Neural cell (in vitro differentiated cells): ENCODE measurements at regions not wholly inside any gene's neighbourhood (a gene's known extent, or its start where the extent isn't known, plus 50 kb on each side); places are given as distances from the start of the nearest gene placed in this dataset.

ENCODE experiments used
- EP300 ChIP-seq: fragments of 450-650 bp; conservative IDR thresholded peaks from 2 replicates; pipeline ENCODE4 v1.6.1; 2014; ENCODE audit warnings: antibody characterized with exemption, mild to moderate bottlenecking, moderate library complexity; ENCODE audit not compliant: poor library complexity, severe bottlenecking
- EZH2 ChIP-seq: fragments of 200-600, 300-800 bp; shearing (Covaris generic), sonication (generic); IDR thresholded peaks from 2 replicates; pipeline ENCODE4 v1.6.1; 2014; ENCODE audit warnings: antibody characterized with exemption, low read length, borderline replicate concordance, mild to moderate bottlenecking; ENCODE audit not compliant: insufficient read depth, poor library complexity, severe bottlenecking
- POLR2AphosphoS5 ChIP-seq: IDR thresholded peaks from 2 replicates; pipeline ENCODE4 v1.6.1; 2012
- RAD21 ChIP-seq: fragments of 450-650 bp; conservative IDR thresholded peaks from 2 replicates; pipeline ENCODE4 v1.6.1; 2014; ENCODE audit warnings: antibody characterized with exemption, mild to moderate bottlenecking, moderate library complexity
- SMC3 ChIP-seq: fragments of 450-650 bp; conservative IDR thresholded peaks from 2 replicates; pipeline ENCODE4 v1.6.1; 2014; ENCODE audit warnings: antibody characterized with exemption, mild to moderate bottlenecking, moderate library complexity; ENCODE audit not compliant: poor library complexity
- TAF1 ChIP-seq: IDR thresholded peaks from 2 replicates; pipeline ENCODE4 v1.6.1; 2012; ENCODE audit warnings: low read depth
- TF ChIP-seq, protein P1 (sequence below): fragments of 450-650 bp; IDR thresholded peaks from 2 replicates; pipeline ENCODE4 v1.5.1; 2014; ENCODE audit warnings: antibody characterized with exemption, mild to moderate bottlenecking, moderate library complexity; ENCODE audit not compliant: poor library complexity, severe bottlenecking

DNA sequence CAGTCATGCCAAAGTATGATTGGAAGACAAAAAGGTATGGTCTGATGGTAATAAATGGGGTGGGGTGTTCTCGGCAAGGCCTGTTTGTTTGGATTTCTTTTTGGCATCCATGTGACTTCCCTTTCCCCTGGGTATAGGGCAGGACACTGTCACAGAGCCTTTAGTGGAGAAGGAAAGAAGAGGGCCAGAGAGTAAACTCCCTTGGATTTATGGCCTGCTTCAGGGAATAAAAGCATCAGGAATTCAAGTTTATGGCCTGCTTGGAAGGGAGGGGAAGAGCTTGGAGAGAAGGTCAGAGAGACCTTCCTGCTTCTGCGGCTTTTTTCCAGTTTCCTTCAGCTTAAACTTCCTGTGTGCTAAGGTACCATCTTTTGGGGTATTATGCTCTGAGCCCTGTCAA is 179.4 kb upstream of the ADAMTS9 start:
- no peak for TF ChIP-seq EP300
- no peak for TF ChIP-seq EZH2
- TF ChIP-seq POLR2AphosphoS5 = no peak
- no peak for TF ChIP-seq TAF1
- TF ChIP-seq, protein P1, sequence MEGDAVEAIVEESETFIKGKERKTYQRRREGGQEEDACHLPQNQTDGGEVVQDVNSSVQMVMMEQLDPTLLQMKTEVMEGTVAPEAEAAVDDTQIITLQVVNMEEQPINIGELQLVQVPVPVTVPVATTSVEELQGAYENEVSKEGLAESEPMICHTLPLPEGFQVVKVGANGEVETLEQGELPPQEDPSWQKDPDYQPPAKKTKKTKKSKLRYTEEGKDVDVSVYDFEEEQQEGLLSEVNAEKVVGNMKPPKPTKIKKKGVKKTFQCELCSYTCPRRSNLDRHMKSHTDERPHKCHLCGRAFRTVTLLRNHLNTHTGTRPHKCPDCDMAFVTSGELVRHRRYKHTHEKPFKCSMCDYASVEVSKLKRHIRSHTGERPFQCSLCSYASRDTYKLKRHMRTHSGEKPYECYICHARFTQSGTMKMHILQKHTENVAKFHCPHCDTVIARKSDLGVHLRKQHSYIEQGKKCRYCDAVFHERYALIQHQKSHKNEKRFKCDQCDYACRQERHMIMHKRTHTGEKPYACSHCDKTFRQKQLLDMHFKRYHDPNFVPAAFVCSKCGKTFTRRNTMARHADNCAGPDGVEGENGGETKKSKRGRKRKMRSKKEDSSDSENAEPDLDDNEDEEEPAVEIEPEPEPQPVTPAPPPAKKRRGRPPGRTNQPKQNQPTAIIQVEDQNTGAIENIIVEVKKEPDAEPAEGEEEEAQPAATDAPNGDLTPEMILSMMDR = no peak
- no peak for TF ChIP-seq RAD21
- no peak for TF ChIP-seq SMC3
